Endothelial cell of umbilical vein (primary cell): ENCODE measurements at regions not wholly inside any gene's neighbourhood (a gene's known extent, or its start where the extent isn't known, plus 50 kb on each side); places are given as distances from the start of the nearest gene placed in this dataset.
"Not testable (repeated sequence)": the region's sequence is repeated elsewhere in the genome, so short reads cannot be mapped to it uniquely, and the experiment has no call there.

ENCODE experiments used
- CTCF ChIP-seq, 2 donors: IDR thresholded peaks; 1 replicate in 1 of 2; 2 replicates in 1 of 2; pipeline ENCODE4 v1.5.1; 2011; ENCODE audit warnings: low read length in 2 of 2, mild to moderate bottlenecking in 2 of 2, moderate library complexity in 2 of 2, control low read depth in 1 of 2, inconsistent platforms in 1 of 2, low read depth in 1 of 2; ENCODE audit not compliant: insufficient read depth in 1 of 2; ENCODE audit errors: extremely low read depth in 1 of 2
- EZH2 ChIP-seq: IDR thresholded peaks from 2 replicates; pipeline ENCODE4 v1.6.1; 2012; ENCODE audit warnings: borderline replicate concordance, low read depth, mild to moderate bottlenecking, moderate library complexity, low read length, inconsistent platforms; ENCODE audit not compliant: severe bottlenecking
- FOS ChIP-seq: IDR thresholded peaks from 2 replicates; pipeline ENCODE4 v1.6.1; 2011; ENCODE audit warnings: mild to moderate bottlenecking, low read length, moderate library complexity, borderline replicate concordance; ENCODE audit not compliant: insufficient read depth
- JUN ChIP-seq: IDR thresholded peaks from 2 replicates; pipeline ENCODE4 v1.6.1; 2011; ENCODE audit warnings: borderline replicate concordance, low read depth; ENCODE audit not compliant: insufficient read length, insufficient read depth
- MAX ChIP-seq: IDR thresholded peaks from 2 replicates; pipeline ENCODE4 v1.6.1; 2011; ENCODE audit not compliant: insufficient read depth, insufficient read length
- MYC ChIP-seq: IDR thresholded peaks from one replicate; pipeline ENCODE4 v1.6.1; 2011; ENCODE audit warnings: mild to moderate bottlenecking, low read depth, low read length
- POLR2A ChIP-seq: IDR thresholded peaks from 2 replicates; pipeline ENCODE4 v1.6.1; 2012; ENCODE audit warnings: low read depth, mild to moderate bottlenecking, control low read depth, low read length
- POLR2AphosphoS5 ChIP-seq: IDR thresholded peaks from 2 replicates; pipeline ENCODE4 v1.6.1; 2012; ENCODE audit warnings: low read depth, mild to moderate bottlenecking, control low read depth, low read length, moderate library complexity; ENCODE audit not compliant: insufficient read depth

DNA sequence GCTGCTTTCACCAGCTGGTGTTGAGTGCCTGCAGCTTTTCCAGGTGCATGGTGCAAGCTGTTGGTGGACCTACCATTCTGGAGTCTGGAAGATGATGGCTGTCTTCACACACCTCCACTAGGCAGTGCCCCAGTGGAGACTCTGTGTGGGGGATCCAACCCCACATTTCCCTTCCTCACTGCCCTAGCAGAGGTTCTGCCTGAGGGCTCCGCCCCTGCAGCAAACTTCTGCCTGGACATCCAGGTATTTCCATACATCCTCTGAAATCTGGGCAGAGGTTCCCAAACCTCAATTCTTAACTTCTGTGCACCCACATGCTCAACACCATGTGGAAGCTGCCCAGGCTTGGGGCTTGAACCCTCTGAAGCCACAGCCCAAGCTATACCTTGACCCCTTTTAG, 172.4 kb downstream of the PHF2 start:
- TF ChIP-seq CTCF (IDR thresholded peaks at IDR 0.05; ENCODE audit: extremely low read depth in 1 of 2, insufficient read depth in 1 of 2, low read depth in 1 of 2, low read length in 2 of 2); POLR2A; FOS; JUN; EZH2; MAX; POLR2AphosphoS5; MYC: not testable (repeated sequence)
